ENCODE measurements at regions not wholly inside any gene's neighbourhood (a gene's known extent, or its start where the extent isn't known, plus 50 kb on each side); places are given as distances from the start of the nearest gene placed in this dataset.

GRCh38 chr15:47542312-47542989, 174.9 kb upstream of the SEMA6D start:
- 28 to 40% methylated on average over 2 of the region's 2 CpGs for WGBS, 2 donors
- no peak for TF ChIP-seq POLR2A (IDR thresholded peaks at IDR 0.05)
- TF ChIP-seq, protein P1, sequence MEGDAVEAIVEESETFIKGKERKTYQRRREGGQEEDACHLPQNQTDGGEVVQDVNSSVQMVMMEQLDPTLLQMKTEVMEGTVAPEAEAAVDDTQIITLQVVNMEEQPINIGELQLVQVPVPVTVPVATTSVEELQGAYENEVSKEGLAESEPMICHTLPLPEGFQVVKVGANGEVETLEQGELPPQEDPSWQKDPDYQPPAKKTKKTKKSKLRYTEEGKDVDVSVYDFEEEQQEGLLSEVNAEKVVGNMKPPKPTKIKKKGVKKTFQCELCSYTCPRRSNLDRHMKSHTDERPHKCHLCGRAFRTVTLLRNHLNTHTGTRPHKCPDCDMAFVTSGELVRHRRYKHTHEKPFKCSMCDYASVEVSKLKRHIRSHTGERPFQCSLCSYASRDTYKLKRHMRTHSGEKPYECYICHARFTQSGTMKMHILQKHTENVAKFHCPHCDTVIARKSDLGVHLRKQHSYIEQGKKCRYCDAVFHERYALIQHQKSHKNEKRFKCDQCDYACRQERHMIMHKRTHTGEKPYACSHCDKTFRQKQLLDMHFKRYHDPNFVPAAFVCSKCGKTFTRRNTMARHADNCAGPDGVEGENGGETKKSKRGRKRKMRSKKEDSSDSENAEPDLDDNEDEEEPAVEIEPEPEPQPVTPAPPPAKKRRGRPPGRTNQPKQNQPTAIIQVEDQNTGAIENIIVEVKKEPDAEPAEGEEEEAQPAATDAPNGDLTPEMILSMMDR (IDR thresholded peaks at IDR 0.05), result no peak
- DNase-seq (ENCODE audit: low spot score in 2 of 2), result no peak
- intact Hi-C loops (cut with DNase I; ENCODE audit: low total_unique reads), result no loop called here
- no peak overlapping the region for H3K4me3 ChIP-seq (ENCODE audit: low read depth, poor library complexity, severe bottlenecking)

DNA sequence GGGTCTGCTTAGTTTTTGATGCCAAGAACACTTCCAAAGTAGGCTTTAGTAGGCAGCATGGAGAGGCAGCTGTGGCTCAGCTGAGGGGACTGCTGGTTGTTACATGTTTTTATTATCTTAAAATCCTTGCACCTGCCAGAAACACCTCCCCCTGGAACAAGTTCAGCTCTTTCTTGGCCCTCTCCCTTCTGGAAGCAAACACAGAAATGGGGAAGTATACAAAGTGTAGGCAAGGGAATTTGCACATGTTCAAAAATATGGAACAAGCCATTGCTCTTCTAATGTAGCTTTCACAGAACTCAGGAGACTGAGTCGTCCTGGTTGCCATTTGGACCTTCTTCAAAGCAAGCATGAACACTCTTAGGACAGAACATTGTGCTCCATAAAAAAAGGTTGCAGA, 169.1 kb upstream of the SEMA6D start:
- WGBS, 2 donors, result 17 to 37% methylated on average over 1 of the region's 1 CpG
- no peak for DNase-seq (ENCODE audit: low spot score in 2 of 2)
- intact Hi-C loops (cut with DNase I; ENCODE audit: low total_unique reads), result no loop called here
- TF ChIP-seq, protein P1 (IDR thresholded peaks at IDR 0.05), result no peak
- no peak for TF ChIP-seq POLR2A (IDR thresholded peaks at IDR 0.05)
- H3K4me3 ChIP-seq (ENCODE audit: low read depth, poor library complexity, severe bottlenecking), result no peak overlapping the region

DNA sequence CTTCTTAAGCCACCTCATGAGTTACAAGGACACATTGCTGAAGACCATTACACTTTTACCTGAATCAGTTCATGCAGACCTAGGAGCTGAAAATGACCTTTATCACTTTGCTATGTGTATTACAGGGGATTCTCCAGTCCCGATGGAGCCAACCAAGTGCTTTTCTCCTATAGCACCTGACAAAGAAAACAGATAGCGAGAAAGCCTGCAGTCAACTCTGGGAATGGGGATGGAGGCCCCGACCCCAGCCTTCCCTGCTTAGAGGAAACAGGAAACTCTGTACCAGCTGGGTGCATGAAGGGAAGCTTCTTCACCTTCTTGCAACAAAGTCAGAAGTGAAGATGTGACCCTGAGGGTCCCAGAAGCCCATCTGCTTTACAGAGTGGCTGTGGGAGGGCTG, 168.3 kb upstream of the SEMA6D start:
- intact Hi-C loops (cut with DNase I; ENCODE audit: low total_unique reads), result no loop called here
- H3K4me3 ChIP-seq (ENCODE audit: low read depth, poor library complexity, severe bottlenecking), result no peak overlapping the region
- 84 to 89% methylated on average over 3 of the region's 3 CpGs for WGBS, 2 donors
- no peak for TF ChIP-seq POLR2A (IDR thresholded peaks at IDR 0.05)
- TF ChIP-seq, protein P1 (IDR thresholded peaks at IDR 0.05), result no peak
- no peak for DNase-seq (ENCODE audit: low spot score in 2 of 2)

DNA sequence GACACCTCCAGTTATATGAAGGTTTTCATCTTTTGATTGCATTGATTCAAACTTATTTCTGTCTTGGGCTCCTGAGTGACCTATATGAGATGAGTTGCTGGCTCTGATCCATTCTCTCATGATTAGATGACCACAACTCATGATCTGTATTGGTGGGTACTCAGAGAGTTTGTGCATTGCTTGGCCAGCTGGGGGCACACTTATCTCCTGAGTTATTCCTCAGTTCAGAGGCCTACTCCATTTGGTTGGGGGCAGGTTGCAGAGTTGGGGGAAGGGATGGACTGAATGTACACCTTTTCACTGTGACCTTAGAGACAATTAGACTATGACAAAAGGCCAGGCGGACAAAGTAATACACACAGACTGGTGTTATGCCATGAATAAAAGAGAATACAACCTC, 166.2 kb upstream of the SEMA6D start:
- TF ChIP-seq, protein P1 (IDR thresholded peaks at IDR 0.05), result no peak
- no peak for TF ChIP-seq POLR2A (IDR thresholded peaks at IDR 0.05)
- H3K4me3 ChIP-seq (ENCODE audit: low read depth, poor library complexity, severe bottlenecking), result no peak overlapping the region
- intact Hi-C loops (cut with DNase I; ENCODE audit: low total_unique reads), result no loop called here
- DNase-seq (ENCODE audit: low spot score in 2 of 2), result no peak
- WGBS, 2 donors, result 88 to 100% methylated on average over 1 of the region's 1 CpG

DNA sequence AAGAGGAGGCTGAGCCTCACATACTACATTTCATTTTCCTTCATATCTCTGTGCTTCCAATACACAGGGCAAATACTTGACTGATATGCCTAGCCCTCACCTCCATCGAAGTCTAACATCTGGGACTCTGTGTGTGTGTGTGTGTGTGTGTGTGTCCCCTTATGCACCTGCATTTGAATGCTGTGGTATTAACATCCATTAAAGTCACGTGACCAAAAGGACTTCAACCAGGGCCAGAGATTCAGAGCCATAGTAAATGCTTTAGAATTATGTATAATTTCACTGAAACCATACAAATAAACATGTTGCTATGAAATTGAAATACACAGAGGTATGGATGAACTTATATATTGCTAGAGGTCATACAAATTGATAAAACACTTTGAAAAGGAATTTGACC, 165.8 kb upstream of the SEMA6D start:
- DNase-seq (ENCODE audit: low spot score in 2 of 2), result no peak
- intact Hi-C loops (cut with DNase I; ENCODE audit: low total_unique reads), result no loop called here
- WGBS, 2 donors, result 82 to 100% methylated on average over 2 of the region's 2 CpGs
- H3K4me3 ChIP-seq (ENCODE audit: low read depth, poor library complexity, severe bottlenecking), result no peak overlapping the region
- no peak for TF ChIP-seq POLR2A (IDR thresholded peaks at IDR 0.05)
- TF ChIP-seq, protein P1 (IDR thresholded peaks at IDR 0.05), result no peak

Measured in lower leg skin (tissue), 4 donors.